Progenitor cell of endocrine pancreas (in vitro differentiated cells): ENCODE measurements at regions not wholly inside any gene's neighbourhood (a gene's known extent, or its start where the extent isn't known, plus 50 kb on each side); places are given as distances from the start of the nearest gene placed in this dataset.

Source experiments
- DNase-seq: peaks from one replicate; pipeline ENCODE4 v3.0.0; 2021; ENCODE audit warnings: low spot score; ENCODE audit not compliant: unreplicated experiment
- H3K27ac Mint-ChIP-seq: 2 replicates; pipeline ENCODE4 v1.8.0; 2021; ENCODE audit warnings: mild to moderate bottlenecking, moderate library complexity, mixed read lengths
- H3K27me3 Mint-ChIP-seq: 2 replicates; pipeline ENCODE4 v1.8.0; 2021; ENCODE audit warnings: mixed read lengths
- H3K36me3 Mint-ChIP-seq: 2 replicates; pipeline ENCODE4 v1.8.0; 2022; ENCODE audit warnings: mixed read lengths; ENCODE audit not compliant: insufficient read depth
- H3K4me1 Mint-ChIP-seq: 2 replicates; pipeline ENCODE4 v1.8.0; 2021; ENCODE audit warnings: low read depth, mixed read lengths
- H3K4me3 Mint-ChIP-seq: 2 replicates; pipeline ENCODE4 v1.8.0; 2021; ENCODE audit warnings: low read depth, mild to moderate bottlenecking, moderate library complexity, mixed read lengths
- H3K9me3 Mint-ChIP-seq: 2 replicates; pipeline ENCODE4 v1.8.0; 2021; ENCODE audit warnings: low read depth, mixed read lengths
- TF ChIP-seq, protein P1 (sequence below): fragments of 200-600 bp; sonication (generic); IDR thresholded peaks from one replicate; pipeline ENCODE4 v1.5.0; 2021; ENCODE audit warnings: antibody characterized with exemption, mild to moderate bottlenecking; ENCODE audit not compliant: unreplicated experiment

DNA sequence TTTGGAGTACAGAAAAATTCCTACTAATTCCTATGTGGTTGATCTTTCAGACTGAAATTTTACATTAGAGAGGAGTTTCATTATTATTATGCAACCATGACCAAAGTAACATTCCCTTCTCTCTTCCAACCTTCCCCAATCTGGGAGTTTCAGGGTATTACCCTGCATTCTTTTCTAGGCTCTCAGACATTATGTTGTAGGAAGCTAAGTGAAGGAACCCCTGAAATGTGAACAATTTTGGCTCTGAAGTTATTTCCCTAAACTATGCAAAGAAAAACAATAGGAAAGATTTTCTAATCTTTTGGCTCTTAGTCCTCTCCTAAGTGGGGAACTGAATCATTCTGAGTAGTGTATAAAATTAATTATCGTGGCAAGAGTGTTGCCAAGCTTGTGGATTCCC, 63.3 kb upstream of the ZFAND5 start:
- H3K9me3 Mint-ChIP-seq, result no peaks in the 10 kb centered on the region
- H3K4me3 Mint-ChIP-seq, result no peak overlapping the region
- no peaks in the 10 kb centered on the region for H3K36me3 Mint-ChIP-seq
- no peak overlapping the region for H3K27ac Mint-ChIP-seq
- DNase-seq, result no peak
- no peaks in the 10 kb centered on the region for H3K4me1 Mint-ChIP-seq
- no peaks in the 10 kb centered on the region for H3K27me3 Mint-ChIP-seq
- TF ChIP-seq, protein P1, sequence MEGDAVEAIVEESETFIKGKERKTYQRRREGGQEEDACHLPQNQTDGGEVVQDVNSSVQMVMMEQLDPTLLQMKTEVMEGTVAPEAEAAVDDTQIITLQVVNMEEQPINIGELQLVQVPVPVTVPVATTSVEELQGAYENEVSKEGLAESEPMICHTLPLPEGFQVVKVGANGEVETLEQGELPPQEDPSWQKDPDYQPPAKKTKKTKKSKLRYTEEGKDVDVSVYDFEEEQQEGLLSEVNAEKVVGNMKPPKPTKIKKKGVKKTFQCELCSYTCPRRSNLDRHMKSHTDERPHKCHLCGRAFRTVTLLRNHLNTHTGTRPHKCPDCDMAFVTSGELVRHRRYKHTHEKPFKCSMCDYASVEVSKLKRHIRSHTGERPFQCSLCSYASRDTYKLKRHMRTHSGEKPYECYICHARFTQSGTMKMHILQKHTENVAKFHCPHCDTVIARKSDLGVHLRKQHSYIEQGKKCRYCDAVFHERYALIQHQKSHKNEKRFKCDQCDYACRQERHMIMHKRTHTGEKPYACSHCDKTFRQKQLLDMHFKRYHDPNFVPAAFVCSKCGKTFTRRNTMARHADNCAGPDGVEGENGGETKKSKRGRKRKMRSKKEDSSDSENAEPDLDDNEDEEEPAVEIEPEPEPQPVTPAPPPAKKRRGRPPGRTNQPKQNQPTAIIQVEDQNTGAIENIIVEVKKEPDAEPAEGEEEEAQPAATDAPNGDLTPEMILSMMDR, result no peak

DNA sequence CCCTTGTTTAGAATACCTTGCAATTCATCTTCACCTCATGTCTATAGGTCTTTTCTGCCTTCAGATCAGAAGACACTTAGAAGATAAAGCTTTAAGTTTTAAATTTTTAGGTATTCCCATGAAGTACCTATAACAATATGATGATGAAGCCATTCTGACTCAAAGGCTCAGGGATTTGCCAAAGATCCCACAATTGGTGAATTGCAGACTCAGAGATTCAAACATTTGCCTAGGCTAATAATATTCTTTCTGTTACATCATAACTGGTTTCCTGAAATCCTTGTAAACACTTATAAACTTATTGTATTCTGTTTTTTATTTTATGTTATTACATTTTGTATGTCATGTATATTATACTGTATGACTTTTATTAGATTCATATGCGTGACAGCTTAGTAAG, 62.8 kb upstream of the ZFAND5 start:
- no peaks in the 10 kb centered on the region for H3K27me3 Mint-ChIP-seq
- H3K4me3 Mint-ChIP-seq, result no peak overlapping the region
- no peak for DNase-seq
- H3K27ac Mint-ChIP-seq, result no peak overlapping the region
- no peaks in the 10 kb centered on the region for H3K36me3 Mint-ChIP-seq
- H3K9me3 Mint-ChIP-seq, result no peaks in the 10 kb centered on the region
- no peaks in the 10 kb centered on the region for H3K4me1 Mint-ChIP-seq
- TF ChIP-seq, protein P1, result no peak

DNA sequence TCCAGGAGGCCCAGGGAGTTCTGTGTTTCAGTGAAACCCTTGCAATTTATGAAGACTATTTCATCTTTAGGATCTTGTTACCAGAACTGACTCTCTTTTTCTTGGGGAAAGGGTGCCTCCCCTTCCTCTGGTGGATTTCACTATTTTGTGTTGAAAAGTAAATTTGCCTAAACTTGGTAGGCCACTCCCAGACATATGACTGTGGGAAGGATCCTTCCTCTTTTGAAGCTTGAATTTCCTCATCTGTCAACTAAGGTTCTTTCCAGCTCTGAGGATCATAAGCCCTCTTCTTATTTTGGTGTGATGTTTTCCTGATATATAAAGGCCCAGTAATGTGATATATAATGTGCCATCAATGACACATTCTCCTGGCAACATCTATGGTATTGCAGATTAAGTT, 59.1 kb upstream of the ZFAND5 start:
- Mint-ChIP-seq H3K27ac (no peak overlapping the region), H3K4me1 (peaks cover 3% of the 10 kb centered on the region), H3K4me3 (no peak overlapping the region), H3K9me3 (peaks cover 5% of the 10 kb centered on the region), H3K36me3 (no peaks in the 10 kb centered on the region), H3K27me3 (peaks cover 2% of the 10 kb centered on the region)
- TF ChIP-seq, protein P1, result no peak
- no peak for DNase-seq

DNA sequence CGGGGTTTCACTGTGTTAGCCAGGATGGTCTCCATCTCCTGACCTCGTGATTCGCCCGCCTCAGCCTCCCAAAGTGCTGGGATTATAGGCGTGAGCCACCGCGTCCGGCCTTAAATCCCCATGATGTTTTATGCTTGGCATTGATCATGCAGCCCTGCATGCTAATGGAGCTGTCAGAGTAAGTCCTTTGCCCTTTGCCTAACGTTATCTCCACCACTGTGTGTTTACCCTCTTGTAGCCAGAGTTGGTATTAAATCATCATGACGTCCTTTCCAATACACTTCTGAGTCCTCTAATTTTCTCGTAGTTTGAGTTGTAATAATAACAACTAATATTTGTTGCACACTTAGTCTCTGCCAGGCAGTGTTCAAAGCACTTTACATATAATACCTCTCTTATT, 57.2 kb upstream of the ZFAND5 start:
- Mint-ChIP-seq H3K27ac (no peak overlapping the region), H3K9me3 (peaks cover 5% of the 10 kb centered on the region), H3K27me3 (peaks cover 2% of the 10 kb centered on the region), H3K36me3 (no peaks in the 10 kb centered on the region), H3K4me3 (no peak overlapping the region), H3K4me1 (peaks cover 3% of the 10 kb centered on the region)
- DNase-seq, result no peak
- TF ChIP-seq, protein P1, result no peak

DNA sequence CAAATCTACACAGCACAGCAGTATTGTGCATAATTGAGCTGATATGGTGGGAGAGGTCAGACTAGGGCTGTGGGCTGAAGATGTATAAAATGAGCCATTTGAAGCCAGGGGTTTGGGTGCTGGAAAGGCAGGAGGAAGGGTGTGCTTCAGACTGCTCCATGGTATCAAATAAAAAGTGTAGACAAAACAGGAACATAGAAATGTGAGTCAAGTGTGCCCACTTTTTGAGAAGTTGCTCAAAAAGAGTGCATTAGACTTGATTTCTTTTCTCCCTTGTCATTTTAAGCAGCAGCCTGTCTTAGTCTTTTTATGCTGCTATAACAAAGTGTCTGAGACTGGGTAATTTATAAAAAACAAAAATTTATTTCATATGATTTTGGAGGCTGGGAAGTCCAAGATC, 55.8 kb upstream of the ZFAND5 start:
- H3K27me3 Mint-ChIP-seq, result peaks cover 2% of the 10 kb centered on the region
- H3K4me1 Mint-ChIP-seq, result peaks cover 3% of the 10 kb centered on the region
- H3K4me3 Mint-ChIP-seq, result no peak overlapping the region
- TF ChIP-seq, protein P1, result no peak
- H3K9me3 Mint-ChIP-seq, result peaks cover 5% of the 10 kb centered on the region
- DNase-seq, result no peak
- no peak overlapping the region for H3K27ac Mint-ChIP-seq
- no peaks in the 10 kb centered on the region for H3K36me3 Mint-ChIP-seq
